ENCODE measurements at regions not wholly inside any gene's neighbourhood (a gene's known extent, or its start where the extent isn't known, plus 50 kb on each side); places are given as distances from the start of the nearest gene placed in this dataset.

DNA sequence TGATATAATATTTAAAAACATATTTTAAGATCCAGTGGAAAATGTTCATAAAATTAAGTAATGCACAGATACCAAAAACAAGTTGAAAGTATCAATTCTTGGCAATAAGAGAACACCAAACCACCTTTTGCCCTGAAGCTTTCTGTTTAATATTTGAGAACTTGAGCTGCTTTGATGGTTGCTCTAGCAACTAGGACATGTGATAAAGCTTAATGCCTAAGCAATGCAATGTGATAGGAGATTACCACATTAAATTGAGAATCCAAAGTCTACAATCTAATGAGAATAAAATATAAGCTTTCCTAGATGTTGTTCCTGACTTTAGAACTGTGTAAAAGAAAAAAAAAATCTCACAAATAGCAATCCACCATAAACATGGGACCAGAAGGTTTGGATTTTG is 1367.5 kb upstream of the PCDH9 start:
- H3K36me3 ChIP-seq (ENCODE audit: low read depth, missing control alignments) = no peaks in the 10 kb centered on the region
- intact Hi-C loops (cut with DNase I; ENCODE audit: low total_unique reads) = no loop called here
- no peak overlapping the region for H3K4me3 ChIP-seq
- no peaks in the 10 kb centered on the region for H3K27me3 ChIP-seq
- H3K27ac ChIP-seq = no peak overlapping the region
- no peak for DNase-seq
- TF ChIP-seq, protein P1, sequence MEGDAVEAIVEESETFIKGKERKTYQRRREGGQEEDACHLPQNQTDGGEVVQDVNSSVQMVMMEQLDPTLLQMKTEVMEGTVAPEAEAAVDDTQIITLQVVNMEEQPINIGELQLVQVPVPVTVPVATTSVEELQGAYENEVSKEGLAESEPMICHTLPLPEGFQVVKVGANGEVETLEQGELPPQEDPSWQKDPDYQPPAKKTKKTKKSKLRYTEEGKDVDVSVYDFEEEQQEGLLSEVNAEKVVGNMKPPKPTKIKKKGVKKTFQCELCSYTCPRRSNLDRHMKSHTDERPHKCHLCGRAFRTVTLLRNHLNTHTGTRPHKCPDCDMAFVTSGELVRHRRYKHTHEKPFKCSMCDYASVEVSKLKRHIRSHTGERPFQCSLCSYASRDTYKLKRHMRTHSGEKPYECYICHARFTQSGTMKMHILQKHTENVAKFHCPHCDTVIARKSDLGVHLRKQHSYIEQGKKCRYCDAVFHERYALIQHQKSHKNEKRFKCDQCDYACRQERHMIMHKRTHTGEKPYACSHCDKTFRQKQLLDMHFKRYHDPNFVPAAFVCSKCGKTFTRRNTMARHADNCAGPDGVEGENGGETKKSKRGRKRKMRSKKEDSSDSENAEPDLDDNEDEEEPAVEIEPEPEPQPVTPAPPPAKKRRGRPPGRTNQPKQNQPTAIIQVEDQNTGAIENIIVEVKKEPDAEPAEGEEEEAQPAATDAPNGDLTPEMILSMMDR (IDR thresholded peaks at IDR 0.05) = no peak
- TF ChIP-seq POLR2A (IDR thresholded peaks at IDR 0.05) = no peak
- no peaks in the 10 kb centered on the region for H3K9me3 ChIP-seq
- H3K4me1 ChIP-seq = no peaks in the 10 kb centered on the region

DNA sequence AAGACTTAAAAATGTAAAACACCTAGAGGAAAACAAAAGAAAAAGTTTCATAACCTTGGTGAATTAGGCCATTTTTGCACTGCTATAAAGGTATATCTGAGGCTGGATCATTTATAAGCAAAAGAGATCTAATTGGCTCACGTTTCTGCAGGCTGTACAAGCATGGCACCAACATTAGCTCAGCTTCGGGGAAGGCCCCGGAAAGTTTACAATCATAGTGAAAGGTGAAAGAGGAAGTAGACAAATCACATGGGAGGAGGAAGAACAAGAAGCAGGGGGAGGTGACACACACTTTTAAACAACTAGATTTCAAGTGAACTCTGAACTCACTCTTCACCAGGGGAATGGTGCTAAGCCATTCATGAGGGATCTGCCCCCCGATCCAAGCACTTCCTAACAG is 1358.5 kb upstream of the PCDH9 start:
- no peak for TF ChIP-seq POLR2A (IDR thresholded peaks at IDR 0.05)
- TF ChIP-seq, protein P1 (IDR thresholded peaks at IDR 0.05) = no peak
- H3K27ac ChIP-seq = no peak overlapping the region
- H3K4me1 ChIP-seq = no peaks in the 10 kb centered on the region
- no peak overlapping the region for H3K4me3 ChIP-seq
- H3K9me3 ChIP-seq = no peaks in the 10 kb centered on the region
- H3K36me3 ChIP-seq (ENCODE audit: low read depth, missing control alignments) = no peaks in the 10 kb centered on the region
- no peaks in the 10 kb centered on the region for H3K27me3 ChIP-seq
- intact Hi-C loops (cut with DNase I; ENCODE audit: low total_unique reads) = no loop called here
- 82 to 83% methylated on average over 4 of the region's 4 CpGs for WGBS, 2 donors
- DNase-seq = no peak

DNA sequence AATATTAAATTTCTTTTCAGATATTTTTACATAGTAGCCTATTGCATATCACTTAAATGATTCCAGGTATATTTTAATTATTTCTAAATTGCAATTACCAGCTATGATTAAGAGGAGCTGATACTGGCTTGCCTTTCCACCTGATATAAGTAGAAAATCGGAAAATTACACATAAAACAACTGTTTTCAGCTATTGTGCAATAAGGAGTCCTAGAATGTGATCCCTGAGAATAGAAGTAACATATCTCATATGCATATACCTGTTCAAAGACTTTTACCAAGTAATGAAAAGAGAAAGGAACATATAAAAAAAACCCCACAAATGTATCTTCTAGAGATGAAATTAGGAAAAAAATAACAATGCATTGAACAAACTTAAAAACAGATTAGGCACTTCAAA is 1354.6 kb upstream of the PCDH9 start:
- no peak for TF ChIP-seq POLR2A (IDR thresholded peaks at IDR 0.05)
- TF ChIP-seq, protein P1 (IDR thresholded peaks at IDR 0.05) = no peak
- DNase-seq = no peak
- Histone ChIP-seq H3K4me3 (no peak overlapping the region), H3K36me3 (ENCODE audit: low read depth, missing control alignments) (no peaks in the 10 kb centered on the region), H3K4me1 (no peaks in the 10 kb centered on the region), H3K9me3 (no peaks in the 10 kb centered on the region), H3K27ac (no peak overlapping the region), H3K27me3 (no peaks in the 10 kb centered on the region)
- WGBS, 2 donors = 75 to 78% methylated on average over 1 of the region's 1 CpG
- intact Hi-C loops (cut with DNase I; ENCODE audit: low total_unique reads) = no loop called here

DNA sequence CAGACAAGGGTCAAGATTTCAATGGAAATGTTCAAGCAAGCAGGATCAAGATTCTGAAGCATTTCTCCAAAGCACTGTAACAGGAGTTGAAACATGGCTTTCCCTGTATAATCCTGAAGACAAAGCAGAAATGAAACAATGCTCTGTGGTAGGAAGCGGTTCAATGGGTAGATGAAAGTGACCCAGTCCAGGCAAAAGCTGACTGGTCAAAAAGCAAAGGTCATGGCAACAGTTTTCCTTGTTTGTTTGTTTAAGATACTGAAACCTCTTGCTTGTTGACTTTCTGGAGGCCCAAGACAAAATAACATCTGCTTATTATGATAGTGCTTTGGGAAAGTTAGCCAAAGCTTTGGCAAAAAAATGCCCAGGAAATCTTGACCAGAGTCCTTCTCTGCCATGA is 1343.9 kb upstream of the PCDH9 start:
- Histone ChIP-seq H3K36me3 (ENCODE audit: low read depth, missing control alignments) (no peaks in the 10 kb centered on the region), H3K4me1 (no peaks in the 10 kb centered on the region), H3K27ac (no peak overlapping the region), H3K4me3 (no peak overlapping the region), H3K9me3 (no peaks in the 10 kb centered on the region), H3K27me3 (no peaks in the 10 kb centered on the region)
- no peak for DNase-seq
- 72 to 83% methylated on average over 1 of the region's 1 CpG for WGBS, 2 donors
- TF ChIP-seq, protein P1 (IDR thresholded peaks at IDR 0.05) = no peak
- no peak for TF ChIP-seq POLR2A (IDR thresholded peaks at IDR 0.05)
- intact Hi-C loops (cut with DNase I; ENCODE audit: low total_unique reads) = no loop called here

DNA sequence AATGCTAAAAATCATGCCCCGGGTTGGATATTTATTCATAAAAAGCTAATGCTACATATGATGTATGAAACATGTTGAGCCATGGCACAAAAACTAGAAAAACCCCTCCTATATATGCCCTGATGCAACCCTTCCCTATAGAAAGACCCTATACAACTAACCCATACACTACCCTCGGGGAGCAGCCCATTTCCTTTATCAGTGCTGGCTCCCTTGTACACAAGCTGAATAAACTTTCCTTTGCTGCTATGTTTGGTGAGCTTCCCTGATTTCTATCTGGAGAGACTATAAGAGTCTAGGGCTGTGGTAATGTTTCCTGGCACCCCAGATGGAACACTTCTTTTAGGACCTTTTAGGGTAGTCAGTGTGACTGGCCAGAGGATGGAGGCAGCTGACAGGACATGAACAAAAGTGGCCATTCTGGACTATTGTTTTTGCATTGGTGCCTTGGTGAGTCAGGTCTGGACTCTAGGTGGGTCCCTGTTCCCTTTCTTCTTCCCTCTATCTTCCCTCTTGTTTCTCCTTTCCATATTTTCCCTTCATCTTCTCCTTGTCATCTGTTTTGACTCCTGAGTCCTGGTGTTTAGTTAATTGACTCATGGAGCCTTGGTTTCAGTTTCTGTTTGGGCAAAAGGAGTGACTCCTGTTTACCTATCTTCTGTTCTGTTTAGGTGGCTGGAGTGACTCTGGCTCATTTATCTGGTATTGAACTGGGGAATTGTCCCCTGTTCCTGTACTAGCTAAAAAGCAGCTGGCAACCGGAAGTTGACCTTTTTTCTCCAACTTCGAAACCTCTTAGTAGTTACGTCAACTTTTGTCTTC is 1321.8 kb upstream of the PCDH9 start:
- H3K4me1 ChIP-seq = no peaks in the 10 kb centered on the region
- no peaks in the 10 kb centered on the region for H3K36me3 ChIP-seq (ENCODE audit: low read depth, missing control alignments)
- no peak for TF ChIP-seq POLR2A (IDR thresholded peaks at IDR 0.05)
- TF ChIP-seq, protein P1 (IDR thresholded peaks at IDR 0.05) = no peak
- H3K9me3 ChIP-seq = no peaks in the 10 kb centered on the region
- no peak for DNase-seq
- WGBS, 2 donors = 82 to 90% methylated on average over 5 of the region's 5 CpGs
- intact Hi-C loops (cut with DNase I; ENCODE audit: low total_unique reads) = no loop called here
- H3K4me3 ChIP-seq = no peak overlapping the region
- no peaks in the 10 kb centered on the region for H3K27me3 ChIP-seq
- no peak overlapping the region for H3K27ac ChIP-seq
